Bronchial epithelial cell (primary cell): ENCODE measurements at regions not wholly inside any gene's neighbourhood (a gene's known extent, or its start where the extent isn't known, plus 50 kb on each side); places are given as distances from the start of the nearest gene placed in this dataset.
A peak's percentile ranks its signal among the peaks of the same experiment; 100 is the strongest.

ENCODE experiments used
- DNase-seq: peaks from one replicate; pipeline ENCODE4 v3.0.0-alpha.2; 2010; ENCODE audit warnings: low read depth
- FAIRE-seq: peaks from 2 replicates; lab custom pipeline; 2011; peaks lifted over from hg19 to GRCh38; lab: Jason Lieb, UNC
- H3K27me3 ChIP-seq: 2 replicates; pipeline ENCODE4 v1.5.1; 2011; ENCODE audit warnings: low read length; ENCODE audit not compliant: control insufficient read depth, insufficient read depth
- H3K36me3 ChIP-seq: 2 replicates; pipeline ENCODE4 v1.5.1; 2011; ENCODE audit warnings: low read length; ENCODE audit not compliant: control insufficient read depth, insufficient read depth
- H3K4me3 ChIP-seq: 2 replicates; pipeline ENCODE4 v1.5.1; 2011; ENCODE audit warnings: mild to moderate bottlenecking, low read depth, low read length, control low read depth
- CTCF ChIP-seq: IDR thresholded peaks from 2 replicates; pipeline ENCODE4 v1.5.1; 2011; ENCODE audit warnings: mild to moderate bottlenecking, moderate library complexity, low read length, control low read depth, inconsistent platforms; ENCODE audit not compliant: insufficient read depth, severe bottlenecking

GRCh38 chr14:71475916-71476315 is 456.3 kb upstream of the RGS6 start:
- Histone ChIP-seq H3K27me3 (no peaks in the 10 kb centered on the region), H3K36me3 (no peaks in the 10 kb centered on the region), H3K4me3 (no peak overlapping the region)
- no peak for DNase-seq
- no peak for TF ChIP-seq CTCF
- FAIRE-seq, result no peak

GRCh38 chr14:71478542-71478941 is 453.7 kb upstream of the RGS6 start:
- FAIRE-seq, result no peak

GRCh38 chr14:71481021-71481654 is 451.1 kb upstream of the RGS6 start:
- H3K4me3 ChIP-seq, result no peak overlapping the region
- FAIRE-seq (no peak), DNase-seq (no peak)
- H3K36me3 ChIP-seq, result peaks cover 1% of the 10 kb centered on the region
- no peak for TF ChIP-seq CTCF
- no peaks in the 10 kb centered on the region for H3K27me3 ChIP-seq

More at GRCh38 chr14:71478542-71478941, 453.7 kb upstream of the RGS6 start:
- DNase-seq, result peak; percentile 75
- Histone ChIP-seq H3K27me3 (no peaks in the 10 kb centered on the region), H3K36me3 (peaks cover 1% of the 10 kb centered on the region), H3K4me3 (no peak overlapping the region)
- no peak for TF ChIP-seq CTCF

GRCh38 chr14:71482671-71483070 is 449.6 kb upstream of the RGS6 start:
- no peak for TF ChIP-seq CTCF
- FAIRE-seq (no peak), DNase-seq (no peak)
- Histone ChIP-seq H3K36me3 (peaks cover 1% of the 10 kb centered on the region), H3K4me3 (no peak overlapping the region), H3K27me3 (no peaks in the 10 kb centered on the region)

GRCh38 chr14:71483154-71483553 is 449.1 kb upstream of the RGS6 start:
- no peak for DNase-seq
- FAIRE-seq, result no peak
- Histone ChIP-seq H3K36me3 (peaks cover 1% of the 10 kb centered on the region), H3K27me3 (no peaks in the 10 kb centered on the region), H3K4me3 (no peak overlapping the region)
- TF ChIP-seq CTCF, result no peak

GRCh38 chr14:71485833-71486232 is 446.4 kb upstream of the RGS6 start:
- DNase-seq (no peak), FAIRE-seq (no peak)
- Histone ChIP-seq H3K4me3 (no peak overlapping the region), H3K36me3 (peaks cover 1% of the 10 kb centered on the region), H3K27me3 (no peaks in the 10 kb centered on the region)
- TF ChIP-seq CTCF, result no peak
